ENCODE measurements at regions not wholly inside any gene's neighbourhood (a gene's known extent, or its start where the extent isn't known, plus 50 kb on each side); places are given as distances from the start of the nearest gene placed in this dataset.

DNA sequence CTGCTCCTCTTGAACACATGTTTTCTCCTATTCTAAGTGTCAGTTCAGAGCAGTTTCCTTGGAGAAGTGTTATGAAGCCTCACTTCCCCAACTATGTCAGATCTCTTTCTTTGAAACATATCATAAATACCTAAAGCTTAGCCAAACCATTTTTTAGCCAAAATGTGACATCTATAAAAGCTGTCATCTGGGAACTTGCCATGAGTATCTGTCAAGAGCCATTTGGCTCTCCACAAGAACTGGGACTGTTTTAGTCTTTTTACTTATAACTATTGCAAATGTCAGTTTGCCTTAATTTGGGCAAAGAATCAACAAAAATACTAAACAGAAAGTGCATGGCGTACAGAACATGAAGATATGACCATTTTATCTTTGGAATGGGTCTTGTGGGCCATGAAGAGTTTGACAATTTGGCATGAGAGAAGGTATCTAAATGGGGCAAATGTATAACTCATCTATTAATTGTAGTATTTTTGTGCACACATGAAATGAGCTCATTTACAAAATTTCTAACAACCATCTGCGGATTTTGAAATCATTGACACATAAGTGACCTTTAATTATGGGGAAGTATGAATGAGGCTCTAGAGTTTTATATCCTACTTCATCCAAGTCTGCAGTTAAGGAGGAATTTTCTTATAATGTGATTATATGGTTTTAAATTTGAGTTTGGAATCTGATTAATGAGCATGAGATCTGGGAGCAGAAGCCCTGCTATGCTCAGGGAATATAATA, 129.1 kb upstream of the PACRGL start:
- Mint-ChIP-seq H3K36me3 (ENCODE audit: low read depth) (no peaks in the 10 kb centered on the region), H3K27ac (no peak overlapping the region), H3K4me1 (ENCODE audit: low read depth) (no peaks in the 10 kb centered on the region), H3K4me3 (no peak overlapping the region), H3K9me3 (no peaks in the 10 kb centered on the region), H3K27me3 (no peaks in the 10 kb centered on the region)
- ChIA-PET POLR2A (no interaction called here), CTCF (no interaction called here)
- TF ChIP-seq, protein P1, sequence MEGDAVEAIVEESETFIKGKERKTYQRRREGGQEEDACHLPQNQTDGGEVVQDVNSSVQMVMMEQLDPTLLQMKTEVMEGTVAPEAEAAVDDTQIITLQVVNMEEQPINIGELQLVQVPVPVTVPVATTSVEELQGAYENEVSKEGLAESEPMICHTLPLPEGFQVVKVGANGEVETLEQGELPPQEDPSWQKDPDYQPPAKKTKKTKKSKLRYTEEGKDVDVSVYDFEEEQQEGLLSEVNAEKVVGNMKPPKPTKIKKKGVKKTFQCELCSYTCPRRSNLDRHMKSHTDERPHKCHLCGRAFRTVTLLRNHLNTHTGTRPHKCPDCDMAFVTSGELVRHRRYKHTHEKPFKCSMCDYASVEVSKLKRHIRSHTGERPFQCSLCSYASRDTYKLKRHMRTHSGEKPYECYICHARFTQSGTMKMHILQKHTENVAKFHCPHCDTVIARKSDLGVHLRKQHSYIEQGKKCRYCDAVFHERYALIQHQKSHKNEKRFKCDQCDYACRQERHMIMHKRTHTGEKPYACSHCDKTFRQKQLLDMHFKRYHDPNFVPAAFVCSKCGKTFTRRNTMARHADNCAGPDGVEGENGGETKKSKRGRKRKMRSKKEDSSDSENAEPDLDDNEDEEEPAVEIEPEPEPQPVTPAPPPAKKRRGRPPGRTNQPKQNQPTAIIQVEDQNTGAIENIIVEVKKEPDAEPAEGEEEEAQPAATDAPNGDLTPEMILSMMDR (IDR thresholded peaks at IDR 0.05) = no peak
- DNase-seq (no peak), ATAC-seq (no peak)
- intact Hi-C loops (cut with micrococcal nuclease) = no loop called here

DNA sequence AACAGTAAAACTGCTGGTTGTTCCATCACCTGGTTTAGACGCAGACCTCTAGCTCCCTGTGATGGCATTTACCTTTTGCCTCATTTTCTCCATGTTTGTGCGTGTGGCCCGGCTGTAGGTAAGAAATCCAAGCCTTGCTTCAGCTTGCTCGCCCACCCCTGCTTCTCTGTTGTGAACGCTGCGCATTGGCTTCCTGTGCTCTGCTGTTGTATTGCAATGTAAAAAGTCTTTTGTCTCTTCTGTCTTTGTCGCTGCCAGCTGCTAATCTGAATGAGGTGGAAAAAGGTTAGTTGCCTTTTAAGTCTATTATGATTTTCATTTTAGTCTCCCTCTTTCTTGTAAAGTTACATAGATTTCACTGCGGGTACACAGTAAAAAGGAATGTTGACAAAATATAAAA, 127.3 kb upstream of the PACRGL start:
- no peak for DNase-seq
- ChIA-PET POLR2A (no interaction called here), CTCF (no interaction called here)
- no peak overlapping the region for H3K27ac Mint-ChIP-seq
- TF ChIP-seq, protein P1 (IDR thresholded peaks at IDR 0.05) = no peak
- no peaks in the 10 kb centered on the region for H3K4me1 Mint-ChIP-seq (ENCODE audit: low read depth)
- no peak for ATAC-seq
- intact Hi-C loops (cut with micrococcal nuclease) = no loop called here
- H3K4me3 Mint-ChIP-seq = no peak overlapping the region
- no peaks in the 10 kb centered on the region for H3K27me3 Mint-ChIP-seq
- no peaks in the 10 kb centered on the region for H3K36me3 Mint-ChIP-seq (ENCODE audit: low read depth)
- no peaks in the 10 kb centered on the region for H3K9me3 Mint-ChIP-seq

DNA sequence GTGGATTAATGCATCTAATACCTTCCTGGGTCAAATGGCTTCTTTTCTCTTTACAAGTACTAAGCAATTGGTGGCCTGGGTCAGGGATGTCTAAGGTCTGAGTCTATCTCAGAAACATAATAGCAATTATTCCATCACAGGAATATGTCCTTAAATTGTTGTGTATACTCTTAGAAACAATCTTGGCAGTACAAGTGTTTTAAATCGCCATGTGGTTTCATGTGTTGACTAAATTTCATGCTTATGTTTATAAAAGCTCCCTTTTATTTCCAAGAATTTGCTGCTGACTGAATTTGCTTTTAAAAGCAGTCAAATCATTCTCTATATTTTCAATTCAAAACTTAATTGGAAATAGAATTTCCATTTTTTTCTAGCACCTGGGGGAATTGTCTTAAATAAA, 125.3 kb upstream of the PACRGL start:
- DNase-seq = no peak
- no peaks in the 10 kb centered on the region for H3K9me3 Mint-ChIP-seq
- H3K4me3 Mint-ChIP-seq = no peak overlapping the region
- TF ChIP-seq, protein P1 (IDR thresholded peaks at IDR 0.05) = no peak
- H3K27ac Mint-ChIP-seq = no peak overlapping the region
- ChIA-PET POLR2A (no interaction called here), CTCF (no interaction called here)
- intact Hi-C loops (cut with micrococcal nuclease) = no loop called here
- H3K4me1 Mint-ChIP-seq (ENCODE audit: low read depth) = no peaks in the 10 kb centered on the region
- no peaks in the 10 kb centered on the region for H3K36me3 Mint-ChIP-seq (ENCODE audit: low read depth)
- no peaks in the 10 kb centered on the region for H3K27me3 Mint-ChIP-seq
- no peak for ATAC-seq

GRCh38 chr4:20575486-20575885, 124.8 kb upstream of the PACRGL start:
- intact Hi-C loops (cut with micrococcal nuclease) = no loop called here
- Mint-ChIP-seq H3K4me1 (ENCODE audit: low read depth) (no peaks in the 10 kb centered on the region), H3K27ac (no peak overlapping the region), H3K36me3 (ENCODE audit: low read depth) (no peaks in the 10 kb centered on the region), H3K9me3 (no peaks in the 10 kb centered on the region), H3K4me3 (no peak overlapping the region), H3K27me3 (no peaks in the 10 kb centered on the region)
- no peak for DNase-seq
- no peak for ATAC-seq
- ChIA-PET CTCF (interaction anchor here (0.7 kb wide), 1 partner anchor 50 kb away, joined by 3 read pairs; no protein-coding TSS in a partner anchor), POLR2A (no interaction called here)
- TF ChIP-seq, protein P1 (IDR thresholded peaks at IDR 0.05) = no peak

- H3K4me3 Mint-ChIP-seq = no peak overlapping the region
- no peaks in the 10 kb centered on the region for H3K36me3 Mint-ChIP-seq (ENCODE audit: low read depth)
- ChIA-PET CTCF (no interaction called here), POLR2A (no interaction called here)
- H3K27me3 Mint-ChIP-seq = no peaks in the 10 kb centered on the region
- H3K27ac Mint-ChIP-seq = no peak overlapping the region
- TF ChIP-seq, protein P1 (IDR thresholded peaks at IDR 0.05) = no peak
- DNase-seq (no peak), ATAC-seq (no peak)
- intact Hi-C loops (cut with micrococcal nuclease) = no loop called here
- no peaks in the 10 kb centered on the region for H3K9me3 Mint-ChIP-seq
- no peaks in the 10 kb centered on the region for H3K4me1 Mint-ChIP-seq (ENCODE audit: low read depth)
Observed at GRCh38 chr4:20576861-20577260, 123.4 kb upstream of the PACRGL start.
